DND-41 (cell line): ENCODE measurements at regions not wholly inside any gene's neighbourhood (a gene's known extent, or its start where the extent isn't known, plus 50 kb on each side); places are given as distances from the start of the nearest gene placed in this dataset.

Source experiments
- ATAC-seq: fragments of 200-7000 bp; cut with Tn5 transposase; 3 replicates; pipeline ENCODE4 v1.9.1; 2021; ENCODE audit warnings: low read depth; ENCODE audit not compliant: insufficient read depth
- DNase-seq: peaks from one replicate; pipeline ENCODE4 v3.0.0-alpha.2; 2020
- H2AFZ ChIP-seq: 2 replicates; pipeline ENCODE4 v1.6.0; 2012; ENCODE audit warnings: low read depth, low read length
- H3K27ac ChIP-seq: 2 replicates; pipeline ENCODE4 v1.5.1; 2012; ENCODE audit warnings: low read length, inconsistent platforms
- H3K27me3 ChIP-seq: fragments of 200-600 bp; sonication (generic); 2 replicates; pipeline ENCODE4 v1.6.0; 2012; ENCODE audit warnings: low read length, mild to moderate bottlenecking, inconsistent platforms; ENCODE audit not compliant: insufficient read depth, poor library complexity
- H3K36me3 ChIP-seq: 2 replicates; pipeline ENCODE4 v1.5.1; 2012; ENCODE audit warnings: low read length, inconsistent platforms; ENCODE audit not compliant: insufficient read depth
- H3K4me1 ChIP-seq: 2 replicates; pipeline ENCODE4 v1.5.1; 2012; ENCODE audit warnings: mild to moderate bottlenecking, low read length; ENCODE audit not compliant: insufficient read depth
- H3K4me2 ChIP-seq: 2 replicates; pipeline ENCODE4 v1.6.0; 2012; ENCODE audit warnings: mild to moderate bottlenecking, moderate library complexity, low read length, inconsistent platforms; ENCODE audit not compliant: insufficient read depth
- H3K4me3 ChIP-seq, 2 experiments: fragments of 200-600 bp in 1 of 2; shearing (Covaris generic) in 1 of 2; 2 replicates each; pipeline ENCODE4 v1.5.1; 2012 to 2016; ENCODE audit warnings: inconsistent platforms in 2 of 2, low read length in 2 of 2, mild to moderate bottlenecking in 2 of 2, low read depth in 1 of 2, moderate library complexity in 1 of 2
- H3K79me2 ChIP-seq: 2 replicates; pipeline ENCODE4 v1.6.0; 2012; ENCODE audit warnings: low read length, inconsistent platforms; ENCODE audit not compliant: insufficient read depth
- H3K9ac ChIP-seq: 2 replicates; pipeline ENCODE4 v1.6.0; 2012; ENCODE audit warnings: low read depth, mild to moderate bottlenecking, inconsistent platforms, low read length, moderate library complexity
- H3K9me3 ChIP-seq: 2 replicates; pipeline ENCODE4 v1.5.1; 2012; ENCODE audit warnings: low read length, moderate library complexity, mild to moderate bottlenecking, inconsistent platforms; ENCODE audit not compliant: insufficient read depth, severe bottlenecking
- H4K20me1 ChIP-seq: 2 replicates; pipeline ENCODE4 v1.6.0; 2012; ENCODE audit warnings: low read length; ENCODE audit not compliant: insufficient read depth
- CTCF ChIP-seq: IDR thresholded peaks from 2 replicates; pipeline ENCODE4 v1.5.1; 2012; ENCODE audit warnings: borderline replicate concordance, low read length, moderate library complexity, mild to moderate bottlenecking; ENCODE audit not compliant: poor library complexity, severe bottlenecking; ENCODE audit errors: extremely low read depth
- EZH2 ChIP-seq: IDR thresholded peaks from 3 replicates; pipeline ENCODE4 v1.6.1; 2012; ENCODE audit warnings: borderline replicate concordance, low read depth, mild to moderate bottlenecking, moderate library complexity, low read length, inconsistent platforms; ENCODE audit not compliant: severe bottlenecking

- Histone ChIP-seq H3K4me2 (no peak overlapping the region), H3K9me3 (no peaks in the 10 kb centered on the region), H3K79me2 (no peaks in the 10 kb centered on the region), H4K20me1 (no peaks in the 10 kb centered on the region), H3K4me3 (no peak overlapping the region), H2AFZ (no peak overlapping the region), H3K9ac (no peak overlapping the region), H3K27me3 (no peaks in the 10 kb centered on the region), H3K36me3 (no peaks in the 10 kb centered on the region), H3K27ac (no peak overlapping the region), H3K4me1 (no peaks in the 10 kb centered on the region)
- no peak for TF ChIP-seq EZH2
- TF ChIP-seq CTCF: no peak
- DNase-seq (no peak), ATAC-seq (no peak)
Observed at GRCh38 chr10:64079341-64079740, 558.1 kb downstream of the REEP3 start.

GRCh38 chr10:64080071-64080470, 558.9 kb downstream of the REEP3 start:
- H3K4me3 ChIP-seq: no peak overlapping the region
- H3K36me3 ChIP-seq: no peaks in the 10 kb centered on the region
- H3K4me1 ChIP-seq: no peaks in the 10 kb centered on the region
- no peak overlapping the region for H3K4me2 ChIP-seq
- H4K20me1 ChIP-seq: no peaks in the 10 kb centered on the region
- no peak for DNase-seq
- H3K9ac ChIP-seq: no peak overlapping the region
- no peak overlapping the region for H3K27ac ChIP-seq
- H3K79me2 ChIP-seq: no peaks in the 10 kb centered on the region
- no peaks in the 10 kb centered on the region for H3K9me3 ChIP-seq
- H2AFZ ChIP-seq: no peak overlapping the region
- TF ChIP-seq CTCF (no peak), EZH2 (no peak)
- ATAC-seq: no peak
- no peaks in the 10 kb centered on the region for H3K27me3 ChIP-seq

GRCh38 chr10:64081947-64082482, 560.8 kb downstream of the REEP3 start:
- no peaks in the 10 kb centered on the region for H3K4me1 ChIP-seq
- no peaks in the 10 kb centered on the region for H3K79me2 ChIP-seq
- H3K9me3 ChIP-seq: no peaks in the 10 kb centered on the region
- no peak for ATAC-seq
- no peak overlapping the region for H3K4me2 ChIP-seq
- H4K20me1 ChIP-seq: no peaks in the 10 kb centered on the region
- H2AFZ ChIP-seq: no peak overlapping the region
- no peak overlapping the region for H3K9ac ChIP-seq
- H3K36me3 ChIP-seq: no peaks in the 10 kb centered on the region
- TF ChIP-seq EZH2 (no peak), CTCF (no peak)
- no peak for DNase-seq
- H3K4me3 ChIP-seq: no peak overlapping the region
- no peaks in the 10 kb centered on the region for H3K27me3 ChIP-seq
- H3K27ac ChIP-seq: no peak overlapping the region
